Activated CD4-positive, alpha-beta T cell treated with anti-CD3 and anti-CD28 coated beads, Interleukin-2, amount 10 ng/mL, durations not matched to agents 7 days and 5 days (primary cell): ENCODE measurements at regions not wholly inside any gene's neighbourhood (a gene's known extent, or its start where the extent isn't known, plus 50 kb on each side); places are given as distances from the start of the nearest gene placed in this dataset.
"Not testable (repeated sequence)": the region's sequence is repeated elsewhere in the genome, so short reads cannot be mapped to it uniquely, and the experiment has no call there.

Source experiments
- CTCF ChIA-PET: fragments of 350-600 bp; sonication (Branson Sonifier 250); formaldehyde crosslinking; loops from one replicate; lab custom pipeline; 2021; ENCODE audit warnings: antibody characterized with exemption; lab: Charles Lee
- POLR2A ChIA-PET: fragments of 350-600 bp; sonication (Branson Sonifier 250); formaldehyde crosslinking; loops from one replicate; lab custom pipeline; 2021; ENCODE audit warnings: antibody characterized with exemption; lab: Charles Lee
- DNase-seq: peaks from one replicate; pipeline ENCODE4 v3.0.0-alpha.2; 2020
- H3K27ac Mint-ChIP-seq: one replicate; pipeline ENCODE4 v1.8.0; 2021; ENCODE audit warnings: mild to moderate bottlenecking, moderate library complexity, mixed read lengths
- H3K27me3 Mint-ChIP-seq: one replicate; pipeline ENCODE4 v1.8.0; 2021; ENCODE audit warnings: mixed read lengths
- H3K36me3 Mint-ChIP-seq: one replicate; pipeline ENCODE4 v1.8.0; 2021; ENCODE audit warnings: low read depth, mixed read lengths
- H3K4me1 Mint-ChIP-seq: one replicate; pipeline ENCODE4 v1.8.0; 2021; ENCODE audit warnings: mixed read lengths
- H3K4me3 Mint-ChIP-seq: one replicate; pipeline ENCODE4 v1.8.0; 2021; ENCODE audit warnings: mild to moderate bottlenecking, moderate library complexity, mixed read lengths
- H3K9me3 Mint-ChIP-seq: one replicate; pipeline ENCODE4 v1.8.0; 2021; ENCODE audit warnings: mixed read lengths

DNA sequence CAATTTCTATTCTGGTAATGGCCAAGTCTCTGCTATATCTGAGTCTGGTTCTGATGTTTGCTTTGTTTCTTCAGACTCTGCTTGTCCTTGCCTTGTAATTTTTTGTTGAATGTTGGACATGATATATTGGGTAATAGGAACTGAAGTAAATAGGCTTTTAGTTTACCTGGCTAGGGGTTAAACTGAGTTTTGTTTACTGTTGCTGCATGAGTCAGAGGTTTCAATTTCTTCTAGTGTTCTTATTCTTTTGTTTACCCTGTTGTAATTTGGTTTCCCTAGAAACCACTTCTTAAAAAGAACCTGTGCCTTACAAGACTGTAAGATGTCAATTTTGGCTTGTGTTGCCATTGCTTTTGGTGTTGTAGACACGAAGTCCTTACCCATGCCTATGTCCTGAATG lies 285.0 kb upstream of the KCNH7 start:
- H3K36me3 Mint-ChIP-seq: no peaks in the 10 kb centered on the region
- peaks cover 2% of the 10 kb centered on the region for H3K9me3 Mint-ChIP-seq
- no peak overlapping the region for H3K4me3 Mint-ChIP-seq
- no peak for DNase-seq
- H3K4me1 Mint-ChIP-seq: no peaks in the 10 kb centered on the region
- POLR2A ChIA-PET: no interaction called here
- H3K27me3 Mint-ChIP-seq: no peaks in the 10 kb centered on the region
- CTCF ChIA-PET: no interaction called here
- no peak overlapping the region for H3K27ac Mint-ChIP-seq

DNA sequence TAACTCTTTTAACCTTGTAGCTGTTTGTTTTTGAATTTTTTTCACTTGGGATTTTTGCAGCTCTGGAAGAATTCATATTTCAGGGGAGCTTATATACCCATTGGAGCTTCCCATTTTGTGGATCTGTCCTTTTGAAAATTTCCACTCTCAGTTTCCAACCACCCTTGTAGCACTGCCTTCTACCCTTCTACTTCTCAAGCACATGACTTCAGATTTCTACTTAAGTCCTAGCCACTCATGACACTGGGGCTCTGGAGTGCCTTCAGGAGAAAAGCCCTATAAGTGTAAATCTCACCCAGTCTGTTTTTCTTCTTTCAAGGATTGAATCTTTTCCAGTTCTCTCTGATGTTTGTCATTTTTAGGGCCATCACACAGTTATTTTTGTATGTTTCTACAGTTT lies 283.7 kb upstream of the KCNH7 start:
- no peak for DNase-seq
- no peak overlapping the region for H3K4me3 Mint-ChIP-seq
- H3K9me3 Mint-ChIP-seq: peaks cover 2% of the 10 kb centered on the region
- ChIA-PET POLR2A (no interaction called here), CTCF (no interaction called here)
- no peaks in the 10 kb centered on the region for H3K36me3 Mint-ChIP-seq
- H3K27ac Mint-ChIP-seq: no peak overlapping the region
- no peaks in the 10 kb centered on the region for H3K27me3 Mint-ChIP-seq
- H3K4me1 Mint-ChIP-seq: no peaks in the 10 kb centered on the region

DNA sequence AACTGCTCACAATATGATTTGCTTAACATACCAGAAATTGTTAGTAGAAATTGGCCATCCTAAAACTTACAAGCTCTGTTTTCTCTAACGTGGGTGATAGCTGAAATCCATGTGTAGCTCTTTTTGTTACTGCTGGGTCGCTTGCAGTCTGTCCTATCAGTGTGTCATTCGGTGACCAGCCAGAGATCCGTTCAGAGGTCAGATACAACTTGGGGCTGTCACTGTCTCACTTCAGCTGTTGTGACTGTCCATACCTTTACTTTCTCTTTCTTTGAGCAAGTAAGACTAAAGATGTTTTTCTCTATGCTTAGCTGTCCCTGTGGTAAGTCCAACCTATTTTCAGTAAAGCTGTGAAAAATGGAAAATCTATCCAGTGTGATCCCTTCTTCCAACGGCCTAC lies 282.9 kb upstream of the KCNH7 start:
- H3K4me1 Mint-ChIP-seq: no peaks in the 10 kb centered on the region
- CTCF ChIA-PET: no interaction called here
- H3K9me3 Mint-ChIP-seq: peaks cover 2% of the 10 kb centered on the region
- DNase-seq: no peak
- no peak overlapping the region for H3K4me3 Mint-ChIP-seq
- POLR2A ChIA-PET: no interaction called here
- no peaks in the 10 kb centered on the region for H3K27me3 Mint-ChIP-seq
- H3K27ac Mint-ChIP-seq: no peak overlapping the region
- no peaks in the 10 kb centered on the region for H3K36me3 Mint-ChIP-seq

DNA sequence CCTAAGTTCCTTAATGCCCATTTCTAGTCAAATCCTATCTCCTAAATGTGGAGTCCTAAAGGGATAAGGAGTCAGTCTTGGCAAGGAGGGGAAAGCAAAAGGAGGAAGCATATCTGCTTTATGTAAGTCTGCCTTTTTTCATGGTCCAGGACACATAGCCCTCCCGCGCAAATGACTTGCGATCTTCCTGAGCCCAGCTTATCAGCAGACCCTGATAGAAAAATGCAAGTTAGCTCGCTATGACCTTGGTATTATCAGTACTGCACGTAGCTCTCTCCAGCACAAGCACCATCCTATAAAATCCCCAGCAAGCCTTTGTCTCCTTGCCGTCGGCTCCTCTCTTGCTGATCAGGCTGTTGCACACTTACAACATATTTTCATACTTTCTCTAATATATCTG lies 281.4 kb upstream of the KCNH7 start:
- Mint-ChIP-seq H3K4me1 (no peaks in the 10 kb centered on the region), H3K27me3 (no peaks in the 10 kb centered on the region), H3K9me3 (peaks cover 2% of the 10 kb centered on the region), H3K36me3 (no peaks in the 10 kb centered on the region), H3K4me3 (no peak overlapping the region), H3K27ac (no peak overlapping the region)
- CTCF ChIA-PET: no interaction called here
- no peak for DNase-seq
- POLR2A ChIA-PET: no interaction called here

DNA sequence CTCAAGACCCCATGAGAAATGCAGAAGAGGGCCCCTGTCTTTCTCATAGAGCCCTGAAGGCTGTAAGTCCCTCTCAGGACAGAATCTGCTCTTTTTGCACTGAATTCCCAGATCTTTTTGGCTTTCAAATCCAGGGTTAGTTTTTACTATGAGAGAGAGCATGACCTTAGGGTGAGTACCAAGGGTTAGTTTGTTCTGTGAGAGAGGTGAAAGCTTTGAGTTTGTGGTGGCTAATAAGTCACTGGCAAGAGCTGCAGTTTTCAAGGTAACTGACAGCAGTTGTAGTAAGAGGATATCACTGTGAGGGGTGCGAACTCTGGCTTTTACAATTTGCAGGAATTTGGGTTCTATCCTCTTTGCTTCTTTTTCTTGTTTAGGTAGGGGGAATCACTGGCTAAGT lies 248.4 kb upstream of the KCNH7 start:
- CTCF ChIA-PET: no interaction called here
- Mint-ChIP-seq H3K4me3 (no peak overlapping the region), H3K27me3 (no peaks in the 10 kb centered on the region), H3K9me3 (peaks cover 3% of the 10 kb centered on the region), H3K27ac (no peak overlapping the region), H3K36me3 (no peaks in the 10 kb centered on the region), H3K4me1 (no peaks in the 10 kb centered on the region)
- no peak for DNase-seq
- POLR2A ChIA-PET: no interaction called here

DNA sequence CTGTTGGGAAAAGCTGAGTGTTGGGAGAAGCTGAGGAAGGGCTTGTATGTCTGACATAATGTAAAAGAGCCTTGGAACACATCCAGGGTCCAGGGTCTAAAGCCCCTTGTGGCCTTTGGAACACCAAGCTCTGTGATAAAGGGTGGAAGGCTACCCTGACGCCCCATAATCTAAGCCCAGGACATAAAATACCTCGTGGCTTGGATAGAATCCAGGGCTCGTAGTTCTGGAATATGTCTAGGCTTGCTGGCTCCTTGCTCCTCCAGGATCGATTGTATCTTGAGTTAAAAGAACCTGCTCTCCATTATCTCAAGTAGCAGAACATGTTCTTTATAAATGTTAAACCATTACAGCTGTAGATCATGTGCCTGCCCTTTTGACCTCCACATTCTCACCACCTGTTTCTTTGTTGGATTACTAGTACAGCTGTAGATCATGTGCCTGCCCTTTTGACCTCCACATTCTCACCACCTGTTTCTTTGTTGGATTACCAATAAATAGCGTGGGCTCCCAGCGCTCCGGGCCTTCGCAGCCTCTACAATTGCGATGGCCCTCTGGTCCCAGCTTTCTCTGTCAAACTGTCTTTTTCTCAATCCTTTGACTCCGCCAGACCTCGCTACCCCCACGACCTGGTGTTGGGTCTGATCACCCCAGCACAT lies 246.9 kb upstream of the KCNH7 start:
- H3K9me3 Mint-ChIP-seq, CTCF ChIA-PET, POLR2A ChIA-PET, H3K27ac Mint-ChIP-seq, H3K36me3 Mint-ChIP-seq, DNase-seq, H3K4me1 Mint-ChIP-seq, H3K4me3 Mint-ChIP-seq, H3K27me3 Mint-ChIP-seq: not testable (repeated sequence)

DNA sequence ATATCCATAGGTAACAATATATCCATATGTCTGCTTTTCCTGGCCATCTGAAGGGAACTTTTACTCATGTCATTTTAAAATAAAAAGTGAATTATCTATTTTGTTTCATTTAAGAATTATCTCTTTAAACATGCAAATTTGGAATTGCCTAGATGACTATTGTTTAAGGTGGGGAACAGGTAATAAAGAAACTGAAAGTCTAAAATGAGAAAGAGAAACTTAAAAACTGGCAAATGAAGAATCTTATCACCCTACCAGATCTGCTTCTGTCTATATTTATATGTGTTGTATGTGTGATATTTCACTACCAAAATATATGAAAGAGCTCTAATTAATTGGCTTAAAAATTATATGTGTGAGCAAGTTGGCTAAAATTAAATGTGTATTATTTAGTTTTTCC lies 243.2 kb upstream of the KCNH7 start:
- Mint-ChIP-seq H3K9me3 (peaks cover 9% of the 10 kb centered on the region), H3K27ac (no peak overlapping the region), H3K4me1 (no peaks in the 10 kb centered on the region), H3K4me3 (no peak overlapping the region), H3K36me3 (no peaks in the 10 kb centered on the region), H3K27me3 (no peaks in the 10 kb centered on the region)
- CTCF ChIA-PET: no interaction called here
- DNase-seq: no peak
- POLR2A ChIA-PET: no interaction called here

DNA sequence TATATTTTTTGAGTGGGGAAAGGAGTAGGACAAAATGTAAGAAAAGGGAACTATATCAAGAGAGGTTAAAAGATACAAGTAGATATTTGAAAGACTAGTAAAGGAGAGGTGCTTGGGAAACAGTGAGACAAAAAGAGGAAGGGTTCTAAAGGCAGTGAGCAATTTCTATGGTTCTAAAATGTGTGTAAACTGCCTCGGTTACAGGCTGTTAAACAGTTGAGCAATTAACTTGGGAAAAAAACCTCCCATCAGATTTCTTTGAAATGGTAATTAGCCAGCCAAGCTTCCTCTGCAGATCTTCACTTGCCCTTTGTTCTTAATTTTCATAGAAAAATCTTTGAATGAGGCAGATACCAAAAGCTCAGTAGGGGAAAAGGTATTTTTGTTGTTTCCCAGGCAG lies 238.7 kb upstream of the KCNH7 start:
- ChIA-PET POLR2A (no interaction called here), CTCF (interaction anchor here (0.7 kb wide), 1 partner anchor 725 kb away, joined by 3 read pairs; no protein-coding TSS in a partner anchor)
- no peak for DNase-seq
- Mint-ChIP-seq H3K4me1 (no peaks in the 10 kb centered on the region), H3K27me3 (no peaks in the 10 kb centered on the region), H3K9me3 (peaks cover 7% of the 10 kb centered on the region), H3K36me3 (no peaks in the 10 kb centered on the region), H3K27ac (no peak overlapping the region), H3K4me3 (no peak overlapping the region)

DNA sequence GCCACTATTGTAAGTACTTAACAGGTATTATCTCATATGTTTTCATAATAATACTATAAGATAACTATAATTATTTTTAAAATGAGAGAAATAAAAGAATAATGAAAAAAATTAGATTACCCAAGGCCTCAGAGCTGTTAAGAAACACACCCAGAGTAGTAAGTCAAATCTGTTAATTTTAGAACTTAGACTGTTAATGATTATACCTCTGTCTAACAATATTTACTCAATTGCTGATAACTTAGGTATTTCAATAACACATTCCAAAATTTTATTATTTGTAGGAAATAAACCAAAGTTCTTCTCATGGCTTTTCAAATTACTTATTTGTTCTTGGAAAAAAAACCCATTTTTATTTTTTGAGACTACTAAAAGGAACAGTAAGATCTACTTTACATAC lies 227.5 kb upstream of the KCNH7 start:
- Mint-ChIP-seq H3K4me1 (no peaks in the 10 kb centered on the region), H3K27me3 (no peaks in the 10 kb centered on the region), H3K36me3 (no peaks in the 10 kb centered on the region), H3K4me3 (no peak overlapping the region), H3K9me3 (no peaks in the 10 kb centered on the region), H3K27ac (no peak overlapping the region)
- ChIA-PET CTCF (no interaction called here), POLR2A (no interaction called here)
- DNase-seq: no peak

DNA sequence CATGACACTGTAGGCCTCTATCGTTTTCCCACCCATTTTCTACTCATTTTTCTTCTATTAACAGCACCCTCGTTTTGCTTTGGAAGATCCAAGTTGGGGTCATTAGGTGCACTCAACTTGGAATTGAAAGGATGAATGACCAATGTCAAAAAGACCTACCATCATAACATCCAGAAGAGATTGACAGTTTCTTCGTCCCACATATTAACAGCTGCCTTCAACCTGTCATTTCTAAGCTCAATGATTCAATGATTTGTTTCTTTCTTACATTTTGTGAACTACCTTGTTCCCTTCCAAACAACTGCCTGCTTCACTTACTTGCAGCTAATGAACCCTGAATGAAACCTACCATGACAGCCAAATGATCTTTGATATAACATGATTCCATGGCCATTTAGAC lies 224.0 kb upstream of the KCNH7 start:
- H3K27ac Mint-ChIP-seq: no peak overlapping the region
- no peaks in the 10 kb centered on the region for H3K4me1 Mint-ChIP-seq
- H3K36me3 Mint-ChIP-seq: no peaks in the 10 kb centered on the region
- no peaks in the 10 kb centered on the region for H3K27me3 Mint-ChIP-seq
- DNase-seq: no peak
- ChIA-PET CTCF (no interaction called here), POLR2A (no interaction called here)
- no peak overlapping the region for H3K4me3 Mint-ChIP-seq
- H3K9me3 Mint-ChIP-seq: no peaks in the 10 kb centered on the region

DNA sequence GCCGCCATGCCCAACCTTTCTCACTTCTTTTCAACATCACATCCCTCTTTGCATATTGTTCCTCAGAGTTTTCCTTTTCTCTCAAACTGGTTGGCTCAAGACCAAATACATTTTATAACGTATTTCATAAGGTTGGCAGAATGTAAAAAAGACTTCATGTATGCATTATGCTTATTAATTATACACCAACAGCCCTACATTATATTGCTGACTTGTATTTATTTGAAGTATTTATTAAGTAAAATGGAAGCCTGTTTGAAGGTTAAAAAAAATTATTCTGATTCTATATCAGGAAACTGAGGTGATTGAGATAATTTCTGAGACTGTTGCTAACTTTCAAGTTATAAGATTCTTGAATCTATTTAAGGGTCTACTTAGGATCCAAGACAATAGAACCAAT lies 208.0 kb upstream of the KCNH7 start:
- ChIA-PET POLR2A (no interaction called here), CTCF (no interaction called here)
- no peak overlapping the region for H3K4me3 Mint-ChIP-seq

DNA sequence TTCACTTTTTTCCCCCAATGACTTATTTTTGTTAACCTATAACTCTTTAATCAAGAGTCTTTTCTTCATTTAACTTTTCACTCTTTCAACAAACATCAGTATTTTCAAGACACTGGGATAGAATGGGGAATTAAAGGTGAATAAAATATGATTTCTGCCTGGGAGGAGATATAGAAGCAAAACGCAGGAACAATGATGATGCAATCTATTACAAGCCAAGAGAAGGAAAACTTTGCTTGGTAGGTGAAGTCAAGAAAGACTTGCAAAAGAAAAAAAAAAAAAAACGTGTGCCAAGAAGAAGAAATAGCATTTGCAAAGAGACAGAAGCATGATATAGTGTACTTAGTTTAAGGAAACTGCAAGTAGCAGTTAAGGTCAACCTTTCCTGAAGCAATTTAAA lies 207.3 kb upstream of the KCNH7 start:
- ChIA-PET POLR2A (no interaction called here), CTCF (no interaction called here)
- H3K4me3 Mint-ChIP-seq: no peak overlapping the region
- no peak for DNase-seq
- H3K27ac Mint-ChIP-seq: no peak overlapping the region
- H3K36me3 Mint-ChIP-seq: no peaks in the 10 kb centered on the region
- H3K9me3 Mint-ChIP-seq: no peaks in the 10 kb centered on the region
- no peaks in the 10 kb centered on the region for H3K27me3 Mint-ChIP-seq
- no peaks in the 10 kb centered on the region for H3K4me1 Mint-ChIP-seq

More for the DNA sequence above, 208.0 kb upstream of the KCNH7 start:
- Mint-ChIP-seq H3K4me1 (no peaks in the 10 kb centered on the region), H3K9me3 (no peaks in the 10 kb centered on the region), H3K36me3 (no peaks in the 10 kb centered on the region), H3K27ac (no peak overlapping the region), H3K27me3 (no peaks in the 10 kb centered on the region)
- no peak for DNase-seq

DNA sequence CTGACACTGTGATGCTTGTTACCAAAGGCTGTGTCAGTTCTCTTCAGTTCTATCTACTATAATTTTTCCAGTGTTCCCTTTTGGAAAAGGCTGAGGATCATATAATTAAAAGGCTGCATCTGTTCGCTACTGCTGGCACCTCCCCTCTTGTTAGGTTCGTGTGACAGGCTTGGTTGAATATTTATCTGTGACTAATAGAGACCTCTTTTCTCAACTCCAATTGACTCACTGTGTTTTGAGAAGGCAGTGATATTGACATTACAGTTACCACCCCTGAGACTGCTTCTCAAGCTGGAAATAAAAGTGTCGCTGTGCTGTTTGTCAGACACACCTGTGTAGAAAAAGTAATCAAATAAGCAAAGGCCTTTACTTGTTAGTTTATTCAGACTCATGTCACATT lies 205.5 kb upstream of the KCNH7 start:
- no peaks in the 10 kb centered on the region for H3K27me3 Mint-ChIP-seq
- CTCF ChIA-PET: no interaction called here
- no peaks in the 10 kb centered on the region for H3K9me3 Mint-ChIP-seq
- no peak overlapping the region for H3K4me3 Mint-ChIP-seq
- no peaks in the 10 kb centered on the region for H3K36me3 Mint-ChIP-seq
- no peaks in the 10 kb centered on the region for H3K4me1 Mint-ChIP-seq
- no peak overlapping the region for H3K27ac Mint-ChIP-seq
- POLR2A ChIA-PET: no interaction called here
- no peak for DNase-seq

DNA sequence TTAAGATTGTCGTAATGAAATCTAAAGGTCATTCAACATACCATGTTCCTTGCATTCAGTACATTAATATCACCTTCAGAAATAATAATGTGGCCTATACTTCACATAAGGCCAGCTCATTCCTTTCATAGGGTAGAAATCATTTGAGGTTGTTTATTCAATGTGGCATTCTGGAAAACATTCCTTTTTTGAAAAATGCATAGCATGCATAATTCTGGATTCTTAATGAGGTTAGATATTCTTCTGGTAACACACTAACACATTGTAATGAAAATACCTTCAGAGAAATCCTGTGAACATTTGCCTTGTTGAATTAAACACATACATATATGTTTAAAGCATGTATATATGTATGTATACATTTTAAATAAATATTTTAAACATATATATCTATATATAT lies 204.6 kb upstream of the KCNH7 start:
- H3K36me3 Mint-ChIP-seq: no peaks in the 10 kb centered on the region
- H3K4me3 Mint-ChIP-seq: no peak overlapping the region
- H3K4me1 Mint-ChIP-seq: no peaks in the 10 kb centered on the region
- no peaks in the 10 kb centered on the region for H3K9me3 Mint-ChIP-seq
- CTCF ChIA-PET: no interaction called here
- H3K27ac Mint-ChIP-seq: no peak overlapping the region
- no peaks in the 10 kb centered on the region for H3K27me3 Mint-ChIP-seq
- POLR2A ChIA-PET: no interaction called here
- DNase-seq: no peak
